Erythroblast (primary cell): ENCODE measurements at regions not wholly inside any gene's neighbourhood (a gene's known extent, or its start where the extent isn't known, plus 50 kb on each side); places are given as distances from the start of the nearest gene placed in this dataset.

Experiments used
- DNase-seq, 2 experiments: peaks; one replicate each; lab custom pipeline; 2025; lab: John Stamatoyannopoulos, UW
- GATA1 ChIP-seq: IDR thresholded peaks from 2 replicates; pipeline ENCODE4 v1.6.1; 2011; ENCODE audit warnings: low read depth, mild to moderate bottlenecking, control low read depth, low read length, moderate library complexity
- POLR2A ChIP-seq: IDR thresholded peaks from 2 replicates; pipeline ENCODE4 v1.6.1; 2011; ENCODE audit warnings: mild to moderate bottlenecking, low read length

- no peak for TF ChIP-seq GATA1
- TF ChIP-seq POLR2A, result no peak
- no peak for DNase-seq
Observed at GRCh38 chr1:226461087-226461486, 53.2 kb upstream of the PARP1 start.

GRCh38 chr1:226463925-226464586 is 56.2 kb upstream of the PARP1 start:
- DNase-seq, result no peak
- TF ChIP-seq GATA1 (no peak), POLR2A (no peak)

GRCh38 chr1:226464587-226464971 is 56.7 kb upstream of the PARP1 start:
- DNase-seq, result peak in 1 of 2 experiments; percentile 17

- DNase-seq, result no peak
- TF ChIP-seq POLR2A, result no peak
- TF ChIP-seq GATA1, result no peak
Observed at GRCh38 chr1:226466296-226466695, 58.4 kb upstream of the PARP1 start.

GRCh38 chr1:226467443-226467842 is 59.5 kb upstream of the PARP1 start:
- no peak for DNase-seq
- no peak for TF ChIP-seq GATA1
- no peak for TF ChIP-seq POLR2A

GRCh38 chr1:226470921-226471866 is 63.3 kb upstream of the PARP1 start:
- no peak for DNase-seq
- no peak for TF ChIP-seq GATA1

GRCh38 chr1:226473325-226473724 is 65.4 kb upstream of the PARP1 start:
- TF ChIP-seq POLR2A (no peak), GATA1 (no peak)

GRCh38 chr1:226474041-226474440 is 66.1 kb upstream of the PARP1 start:
- no peak for DNase-seq
- TF ChIP-seq POLR2A (no peak), GATA1 (no peak)

More at GRCh38 chr1:226473325-226473724, 65.4 kb upstream of the PARP1 start:
- no peak for DNase-seq

GRCh38 chr1:226474443-226475141 is 66.7 kb upstream of the PARP1 start:
- TF ChIP-seq GATA1, result no peak
- TF ChIP-seq POLR2A, result no peak
- no peak for DNase-seq

GRCh38 chr1:226475142-226475511 is 67.2 kb upstream of the PARP1 start:
- no peak for DNase-seq
- TF ChIP-seq POLR2A (no peak), GATA1 (no peak)

- TF ChIP-seq GATA1 (no peak), POLR2A (no peak)
- DNase-seq, result no peak
Observed at GRCh38 chr1:226476066-226476465, 68.2 kb upstream of the PARP1 start.

GRCh38 chr1:226476648-226477319 is 68.9 kb upstream of the PARP1 start:
- DNase-seq, result peak in 1 of 2 experiments; percentile 53
- TF ChIP-seq POLR2A, result no peak

- DNase-seq, result no peak
Observed at GRCh38 chr1:226479474-226479873, 69.1 kb upstream of the STUM start.

More at GRCh38 chr1:226479474-226479873, 69.1 kb upstream of the STUM start:
- TF ChIP-seq GATA1 (no peak), POLR2A (no peak)
